Adrenal gland (tissue), 9 donors: ENCODE measurements at regions not wholly inside any gene's neighbourhood (a gene's known extent, or its start where the extent isn't known, plus 50 kb on each side); places are given as distances from the start of the nearest gene placed in this dataset.

ENCODE experiments used
- DNase-seq, 7 donors: peaks; one replicate each; pipeline ENCODE4 v3.0.0-alpha.2; 2019 to 2020
- H3K27ac ChIP-seq, 5 donors: fragments of 200-600 bp; sonication (generic) in 4 of 5; 1 replicate in 3 of 5; 2 replicates in 2 of 5; pipeline versions ENCODE4 v1.5.1 to v1.8.0; 2016 to 2020; ENCODE audit warnings: mild to moderate bottlenecking in 1 of 5
- H3K27me3 ChIP-seq: fragments of 200-600 bp; 2 replicates; pipeline ENCODE4 v1.8.0; 2021
- H3K36me3 ChIP-seq, 2 donors: fragments of 200-600 bp; replicated peaks in 1 of 2; 1 replicate in 1 of 2; 2 replicates in 1 of 2; pipeline versions ENCODE4 v1.5.1 to v1.8.0; 2018 to 2022
- H3K4me1 ChIP-seq, 2 donors: fragments of 200-600 bp; replicated peaks in 1 of 2; 1 replicate in 1 of 2; 2 replicates in 1 of 2; pipeline versions ENCODE4 v1.5.1 to v1.8.0; 2018 to 2021
- H3K4me3 ChIP-seq, 4 donors: fragments of 200-600 bp; sonication (generic) in 3 of 4; one replicate each; pipeline ENCODE4 v1.5.1; 2016 to 2018
- H3K9me3 ChIP-seq, 3 donors: fragments of 200-600 bp; sonication (generic) in 1 of 3; replicated peaks in 1 of 3; 1 replicate in 2 of 3; 2 replicates in 1 of 3; pipeline versions ENCODE4 v1.5.1 to v1.8.0; 2016 to 2021
- CTCF ChIP-seq, 6 experiments: fragments of 450-650 bp in 4 of 6; fragments of 200-600 bp in 2 of 6; sonication (generic) in 1 of 6; IDR thresholded peaks; 1 replicate in 5 of 6; 2 replicates in 1 of 6; pipeline versions ENCODE4 v1.5.1 to v1.8.0; 2016 to 2021; ENCODE audit warnings: antibody characterized with exemption in 6 of 6, mild to moderate bottlenecking in 2 of 6, moderate library complexity in 1 of 6
- POLR2A ChIP-seq, 2 donors: fragments of 450-650 bp; IDR thresholded peaks; one replicate each; pipeline ENCODE4 v1.6.1; 2017; ENCODE audit warnings: antibody characterized with exemption in 2 of 2, mild to moderate bottlenecking in 2 of 2, moderate library complexity in 1 of 2
- WGBS, 4 donors: extraction: QIAGEN DNeasy Blood & Tissue Kit in 2 of 4; methylation state at CpG; one replicate each; pipeline versions ENCODE4 v1.1.5 to v1.1.7; 2013 to 2017; 5-methylcytosine and 5-hydroxymethylcytosine counted together
- intact Hi-C, 2 donors: fragments of 100-400 bp; cut with DNase I; formaldehyde crosslinking; loops; one replicate each; pipeline versions ENCODE4 v1.14.1 to v1.15.0; 2022 to 2023
- donor health status: healthy with polysubstance abuse.
- donor health status: Bipolar disorder and iron deficiency.
- donor health status: DM: yes; HTN: yes; CAD: no.
- donor health status: DM: no; HTN: no; CAD: no.
- donor health status: DM: no; HTN: no; CAD: no.

- Histone ChIP-seq H3K36me3 (no peaks in the 10 kb centered on the region), H3K27ac (no peak overlapping the region), H3K9me3 (no peaks in the 10 kb centered on the region), H3K4me1 (no peaks in the 10 kb centered on the region), H3K27me3 (no peaks in the 10 kb centered on the region), H3K4me3 (no peak overlapping the region)
- WGBS, 4 donors = 17 to 25% (median 23%) methylated on average over 3 of the region's 3 CpGs
- no peak for DNase-seq
- TF ChIP-seq POLR2A (IDR thresholded peaks at IDR 0.05) = no peak
- TF ChIP-seq CTCF (IDR thresholded peaks at IDR 0.05) = no peak
- intact Hi-C loops = no loop called here
Observed at GRCh38 chr16:6193718-6194117, 1096.1 kb upstream of the EEF2KMT start.

GRCh38 chr16:6192984-6193383, 1095.4 kb upstream of the EEF2KMT start:
- TF ChIP-seq CTCF (IDR thresholded peaks at IDR 0.05) = no peak
- TF ChIP-seq POLR2A (IDR thresholded peaks at IDR 0.05) = no peak
- intact Hi-C loops = no loop called here
- no peaks in the 10 kb centered on the region for H3K36me3 ChIP-seq
- no peaks in the 10 kb centered on the region for H3K4me1 ChIP-seq
- no peak for DNase-seq
- no peak overlapping the region for H3K4me3 ChIP-seq
- 70 to 75% (median 73%) methylated on average over 5 of the region's 5 CpGs for WGBS, 4 donors
- H3K27me3 ChIP-seq = no peaks in the 10 kb centered on the region
- H3K9me3 ChIP-seq = no peaks in the 10 kb centered on the region
- H3K27ac ChIP-seq = no peak overlapping the region

GRCh38 chr16:6192532-6192931, 1094.9 kb upstream of the EEF2KMT start:
- intact Hi-C loops = no loop called here
- no peaks in the 10 kb centered on the region for H3K27me3 ChIP-seq
- no peak overlapping the region for H3K27ac ChIP-seq
- no peak for DNase-seq
- H3K9me3 ChIP-seq = no peaks in the 10 kb centered on the region
- no peaks in the 10 kb centered on the region for H3K36me3 ChIP-seq
- TF ChIP-seq CTCF (IDR thresholded peaks at IDR 0.05) (no peak), POLR2A (IDR thresholded peaks at IDR 0.05) (no peak)
- no peak overlapping the region for H3K4me3 ChIP-seq
- WGBS, 4 donors = 64 to 79% (median 74%) methylated on average over 3 of the region's 3 CpGs
- no peaks in the 10 kb centered on the region for H3K4me1 ChIP-seq

- intact Hi-C loops = no loop called here
- Histone ChIP-seq H3K27ac (no peak overlapping the region), H3K36me3 (no peaks in the 10 kb centered on the region), H3K4me3 (no peak overlapping the region), H3K27me3 (no peaks in the 10 kb centered on the region), H3K9me3 (no peaks in the 10 kb centered on the region), H3K4me1 (no peaks in the 10 kb centered on the region)
- no peak for DNase-seq
- no peak for TF ChIP-seq POLR2A (IDR thresholded peaks at IDR 0.05)
- no peak for TF ChIP-seq CTCF (IDR thresholded peaks at IDR 0.05)
- WGBS, 4 donors = 39 to 54% (median 47%) methylated on average over 7 of the region's 7 CpGs
Observed at GRCh38 chr16:6190776-6191175, 1093.2 kb upstream of the EEF2KMT start.
